ENCODE measurements at regions not wholly inside any gene's neighbourhood (a gene's known extent, or its start where the extent isn't known, plus 50 kb on each side); places are given as distances from the start of the nearest gene placed in this dataset.
"Not testable (repeated sequence)": the region's sequence is repeated elsewhere in the genome, so short reads cannot be mapped to it uniquely, and the experiment has no call there.

GRCh38 chr3:124346487-124346886, 354.6 kb upstream of the ROPN1 start:
- Mint-ChIP-seq H3K27me3 (peaks cover 0 to 12% (median 3%) of the 10 kb centered on the region in 5 donors), H3K4me3 (no peak overlapping the region), H3K27ac (no peak overlapping the region), H3K4me1 (no peaks in the 10 kb centered on the region), H3K36me3 (no peaks in the 10 kb centered on the region), H3K9me3 (peaks cover 0 to 9% (median 0%) of the 10 kb centered on the region in 9 donors)
- no peak for DNase-seq
- POLR2A ChIA-PET = no interaction called here
- ATAC-seq = no peak

DNA sequence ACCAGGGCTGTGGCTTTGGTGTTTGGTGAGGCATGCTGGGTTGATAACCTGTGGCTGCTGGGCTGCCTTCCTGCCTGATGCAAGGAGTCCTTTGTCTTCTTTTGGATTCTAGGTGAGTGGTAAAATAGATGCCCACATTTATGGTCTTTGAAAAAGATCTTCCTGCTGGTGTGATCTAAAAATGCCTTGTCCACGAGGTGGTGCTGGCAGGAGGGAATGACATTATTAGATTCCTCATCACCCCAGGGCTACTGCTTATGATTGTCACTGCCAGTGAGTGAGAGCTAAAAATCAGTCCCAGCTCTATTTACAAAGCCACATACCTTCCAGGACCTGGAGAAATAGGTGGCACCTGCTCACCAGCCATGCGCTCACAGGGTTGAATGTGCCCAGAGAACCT, 355.5 kb upstream of the ROPN1 start:
- no peak overlapping the region for H3K4me3 Mint-ChIP-seq
- H3K27ac Mint-ChIP-seq = no peak overlapping the region
- peaks cover 0 to 9% (median 0%) of the 10 kb centered on the region in 9 donors for H3K9me3 Mint-ChIP-seq
- POLR2A ChIA-PET = no interaction called here
- H3K4me1 Mint-ChIP-seq = no peaks in the 10 kb centered on the region
- peaks cover 0 to 9% (median 3%) of the 10 kb centered on the region in 5 donors for H3K27me3 Mint-ChIP-seq
- DNase-seq = no peak
- H3K36me3 Mint-ChIP-seq = no peaks in the 10 kb centered on the region
- no peak for ATAC-seq

DNA sequence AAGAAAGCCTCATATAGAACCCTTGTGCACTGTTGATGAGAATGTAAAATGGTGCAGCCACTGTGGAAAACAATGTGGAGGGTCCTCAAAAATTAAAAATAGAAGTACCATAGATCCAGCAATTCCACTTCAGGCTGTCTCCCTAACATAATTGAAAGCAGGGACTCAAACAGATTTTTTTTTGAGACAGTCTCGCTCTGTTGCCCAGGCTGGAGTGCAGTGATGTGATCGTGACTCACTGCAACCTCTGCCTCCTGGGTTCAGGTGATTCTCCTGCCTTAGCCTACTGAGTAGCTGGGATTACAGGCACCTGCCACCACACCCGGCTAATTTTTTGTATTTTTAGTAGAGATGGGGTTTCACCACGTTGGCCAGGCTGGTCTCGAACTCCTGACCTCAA, 356.6 kb upstream of the ROPN1 start:
- H3K4me3 Mint-ChIP-seq, H3K27me3 Mint-ChIP-seq, DNase-seq, ATAC-seq, POLR2A ChIA-PET, H3K27ac Mint-ChIP-seq, H3K4me1 Mint-ChIP-seq, H3K36me3 Mint-ChIP-seq, H3K9me3 Mint-ChIP-seq: not testable (repeated sequence)

GRCh38 chr3:124351430-124352148, 359.7 kb upstream of the ROPN1 start:
- Mint-ChIP-seq H3K4me3 (no peak overlapping the region), H3K36me3 (no peaks in the 10 kb centered on the region), H3K27ac (no peak overlapping the region), H3K27me3 (peaks cover 2 to 14% (median 3%) of the 10 kb centered on the region in 5 donors), H3K4me1 (no peaks in the 10 kb centered on the region), H3K9me3 (peaks cover 0 to 4% (median 0%) of the 10 kb centered on the region in 9 donors)
- ATAC-seq = no peak
- POLR2A ChIA-PET = no interaction called here
- no peak for DNase-seq

GRCh38 chr3:124352149-124352539, 360.2 kb upstream of the ROPN1 start:
- peaks cover 5 to 17% (median 7%) of the 10 kb centered on the region in 5 donors for H3K27me3 Mint-ChIP-seq
- H3K4me1 Mint-ChIP-seq = peaks cover 0 to 1% (median 0%) of the 10 kb centered on the region in 4 donors
- POLR2A ChIA-PET = no interaction called here
- H3K4me3 Mint-ChIP-seq = no peak overlapping the region
- DNase-seq = no peak
- H3K9me3 Mint-ChIP-seq = peaks cover 0 to 10% (median 3%) of the 10 kb centered on the region in 9 donors
- no peak overlapping the region for H3K27ac Mint-ChIP-seq
- ATAC-seq = no peak
- no peaks in the 10 kb centered on the region for H3K36me3 Mint-ChIP-seq

GRCh38 chr3:124353691-124354090, 361.8 kb upstream of the ROPN1 start:
- POLR2A ChIA-PET = no interaction called here
- peaks cover 0 to 1% (median 0%) of the 10 kb centered on the region in 4 donors for H3K4me1 Mint-ChIP-seq
- H3K27ac Mint-ChIP-seq = no peak overlapping the region
- H3K9me3 Mint-ChIP-seq = peaks cover 0 to 16% (median 5%) of the 10 kb centered on the region in 9 donors
- ATAC-seq (no peak), DNase-seq (no peak)
- H3K36me3 Mint-ChIP-seq = no peaks in the 10 kb centered on the region
- H3K27me3 Mint-ChIP-seq = peaks cover 9 to 24% (median 12%) of the 10 kb centered on the region in 5 donors
- no peak overlapping the region for H3K4me3 Mint-ChIP-seq

DNA sequence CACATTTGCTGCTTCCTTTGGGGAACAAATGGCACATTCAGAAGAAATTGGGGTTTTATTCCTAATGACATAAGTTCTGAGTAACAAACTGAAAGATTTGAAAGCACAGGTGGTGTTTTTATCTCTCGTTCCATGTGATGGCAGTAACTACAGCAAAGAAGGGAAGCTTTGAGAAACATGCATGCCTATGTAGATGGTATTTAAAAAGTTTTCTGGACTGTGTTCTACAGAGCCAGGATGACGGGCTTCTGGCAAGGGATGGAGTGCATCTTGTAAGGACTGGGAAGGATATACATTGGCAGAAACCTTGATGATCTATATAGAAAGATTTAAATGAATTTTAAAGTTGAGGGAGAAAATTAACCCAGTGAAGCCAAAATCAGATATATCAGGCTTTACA, 362.2 kb upstream of the ROPN1 start:
- Mint-ChIP-seq H3K36me3 (no peaks in the 10 kb centered on the region), H3K9me3 (peaks cover 0 to 16% (median 5%) of the 10 kb centered on the region in 9 donors), H3K27ac (no peak overlapping the region), H3K4me1 (peaks cover 0 to 1% (median 0%) of the 10 kb centered on the region in 4 donors), H3K4me3 (no peak overlapping the region), H3K27me3 (peaks cover 9 to 27% (median 16%) of the 10 kb centered on the region in 5 donors)
- ATAC-seq (no peak), DNase-seq (no peak)
- POLR2A ChIA-PET = no interaction called here

GRCh38 chr3:124358156-124358555, 366.2 kb upstream of the ROPN1 start:
- no peak overlapping the region for H3K4me3 Mint-ChIP-seq
- DNase-seq (no peak), ATAC-seq (no peak)
- POLR2A ChIA-PET = no interaction called here
- peaks cover 0 to 16% (median 5%) of the 10 kb centered on the region in 9 donors for H3K9me3 Mint-ChIP-seq
- no peak overlapping the region for H3K27ac Mint-ChIP-seq
- peaks cover 0 to 1% (median 0%) of the 10 kb centered on the region in 4 donors for H3K4me1 Mint-ChIP-seq
- peaks cover 11 to 38% (median 22%) of the 10 kb centered on the region in 5 donors for H3K27me3 Mint-ChIP-seq
- H3K36me3 Mint-ChIP-seq = no peaks in the 10 kb centered on the region

- no peak for DNase-seq
- H3K9me3 Mint-ChIP-seq = peaks cover 0 to 16% (median 5%) of the 10 kb centered on the region in 9 donors
- H3K36me3 Mint-ChIP-seq = no peaks in the 10 kb centered on the region
- no peak overlapping the region for H3K27ac Mint-ChIP-seq
- ATAC-seq = no peak
- POLR2A ChIA-PET = no interaction called here
- peaks cover 11 to 38% (median 20%) of the 10 kb centered on the region in 5 donors for H3K27me3 Mint-ChIP-seq
- H3K4me3 Mint-ChIP-seq = no peak overlapping the region
- peaks cover 0 to 1% (median 0%) of the 10 kb centered on the region in 4 donors for H3K4me1 Mint-ChIP-seq
Measured at GRCh38 chr3:124360155-124360554, 368.2 kb upstream of the ROPN1 start.

GRCh38 chr3:124360563-124360962, 368.6 kb upstream of the ROPN1 start:
- ATAC-seq (no peak), DNase-seq (no peak)
- H3K27ac Mint-ChIP-seq = no peak overlapping the region
- H3K9me3 Mint-ChIP-seq = peaks cover 0 to 16% (median 5%) of the 10 kb centered on the region in 9 donors
- H3K4me3 Mint-ChIP-seq = no peak overlapping the region
- POLR2A ChIA-PET = no interaction called here
- H3K36me3 Mint-ChIP-seq = no peaks in the 10 kb centered on the region
- peaks cover 0 to 1% (median 0%) of the 10 kb centered on the region in 4 donors for H3K4me1 Mint-ChIP-seq
- peaks cover 11 to 38% (median 19%) of the 10 kb centered on the region in 5 donors for H3K27me3 Mint-ChIP-seq

DNA sequence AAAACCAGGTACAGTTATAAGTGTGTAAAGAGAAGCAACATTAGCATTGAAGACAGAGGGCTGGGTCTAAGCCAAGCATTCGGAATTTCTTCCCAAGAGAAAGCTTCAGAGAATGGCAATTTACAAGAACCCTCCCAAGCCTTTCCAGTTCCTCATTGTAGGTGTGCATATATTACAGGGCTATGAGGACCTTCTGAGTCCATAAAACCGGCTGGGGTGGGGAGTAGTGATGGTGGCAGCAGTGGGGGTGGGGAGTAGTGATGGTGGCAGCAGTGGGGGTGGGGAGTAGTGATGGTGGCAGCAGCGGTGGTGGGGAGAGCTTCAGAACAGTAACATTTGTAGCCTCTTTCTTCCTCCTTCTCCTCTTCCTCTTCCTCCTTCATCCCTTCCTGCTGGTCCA, 368.7 kb upstream of the UMPS start:
- POLR2A ChIA-PET = no interaction called here
- H3K27ac Mint-ChIP-seq = no peak overlapping the region
- peaks cover 8 to 32% (median 15%) of the 10 kb centered on the region in 5 donors for H3K27me3 Mint-ChIP-seq
- DNase-seq (no peak), ATAC-seq (no peak)
- no peaks in the 10 kb centered on the region for H3K36me3 Mint-ChIP-seq
- peaks cover 0 to 13% (median 5%) of the 10 kb centered on the region in 9 donors for H3K9me3 Mint-ChIP-seq
- H3K4me1 Mint-ChIP-seq = peaks cover 0 to 1% (median 0%) of the 10 kb centered on the region in 4 donors
- no peak overlapping the region for H3K4me3 Mint-ChIP-seq

- Mint-ChIP-seq H3K9me3 (peaks cover 0 to 5% (median 0%) of the 10 kb centered on the region in 9 donors), H3K27me3 (peaks cover 2 to 23% (median 9%) of the 10 kb centered on the region in 5 donors), H3K36me3 (no peaks in the 10 kb centered on the region), H3K4me3 (no peak overlapping the region), H3K27ac (no peak overlapping the region), H3K4me1 (no peaks in the 10 kb centered on the region)
- POLR2A ChIA-PET = no interaction called here
- ATAC-seq = no peak
- no peak for DNase-seq
Measured at GRCh38 chr3:124362455-124362854, 367.8 kb upstream of the UMPS start.

DNA sequence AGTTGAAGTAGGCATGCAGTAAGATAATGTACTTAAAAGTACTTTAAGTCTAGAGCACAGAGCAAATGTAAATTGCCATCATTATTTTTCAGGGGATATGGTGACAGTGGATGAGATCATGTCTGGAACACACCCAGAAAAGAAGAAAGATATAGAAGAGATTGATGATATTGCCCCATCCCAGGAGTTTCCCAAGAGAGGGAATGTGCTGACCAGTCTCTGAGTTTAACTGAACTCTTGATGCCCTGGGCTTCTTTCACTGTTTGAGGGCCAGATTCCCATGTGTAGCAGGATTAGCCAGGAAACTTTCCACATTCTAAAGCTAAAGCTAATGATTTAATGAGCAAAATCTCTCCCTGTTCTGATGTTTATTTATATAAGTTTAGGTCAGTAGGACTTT, 366.8 kb upstream of the UMPS start:
- POLR2A ChIA-PET = no interaction called here
- no peak for DNase-seq
- H3K36me3 Mint-ChIP-seq = no peaks in the 10 kb centered on the region
- no peak overlapping the region for H3K4me3 Mint-ChIP-seq
- H3K27ac Mint-ChIP-seq = no peak overlapping the region
- H3K27me3 Mint-ChIP-seq = peaks cover 2 to 20% (median 7%) of the 10 kb centered on the region in 5 donors
- no peaks in the 10 kb centered on the region for H3K4me1 Mint-ChIP-seq
- peaks cover 0 to 5% (median 0%) of the 10 kb centered on the region in 9 donors for H3K9me3 Mint-ChIP-seq
- ATAC-seq = no peak

Data from naive thymus-derived CD8-positive, alpha-beta T cell (primary cell).